ENCODE measurements at regions not wholly inside any gene's neighbourhood (a gene's known extent, or its start where the extent isn't known, plus 50 kb on each side); places are given as distances from the start of the nearest gene placed in this dataset.

DNA sequence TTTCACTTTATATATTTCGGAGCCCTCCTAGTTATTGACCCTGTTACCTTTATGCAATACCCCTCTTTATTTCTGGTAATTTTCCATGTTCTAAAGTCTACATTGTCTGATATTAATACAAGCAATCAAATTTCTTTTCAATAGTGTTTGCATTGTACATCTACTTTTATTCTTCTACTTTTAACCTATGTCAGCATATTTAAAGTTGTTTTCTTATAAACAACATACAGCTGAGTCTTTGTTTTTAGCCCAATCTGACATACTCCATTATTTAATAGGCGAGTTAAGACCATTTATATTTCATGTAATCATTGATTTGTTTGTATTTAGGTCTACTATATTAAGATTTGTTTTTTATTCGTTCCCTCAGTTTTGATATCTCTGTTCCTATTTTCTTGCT, 108.5 kb upstream of the SPACA7 start:
- DNase-seq (ENCODE audit: low read depth, low spot score) (no peak), FAIRE-seq (no peak)
- no peak for TF ChIP-seq JUN (IDR thresholded peaks at IDR 0.05; ENCODE audit: borderline replicate concordance, insufficient read depth, insufficient read length, low read depth)
- TF ChIP-seq POLR2A (IDR thresholded peaks at IDR 0.05; ENCODE audit: low read depth, low read length): no peak
- TF ChIP-seq, protein P1, sequence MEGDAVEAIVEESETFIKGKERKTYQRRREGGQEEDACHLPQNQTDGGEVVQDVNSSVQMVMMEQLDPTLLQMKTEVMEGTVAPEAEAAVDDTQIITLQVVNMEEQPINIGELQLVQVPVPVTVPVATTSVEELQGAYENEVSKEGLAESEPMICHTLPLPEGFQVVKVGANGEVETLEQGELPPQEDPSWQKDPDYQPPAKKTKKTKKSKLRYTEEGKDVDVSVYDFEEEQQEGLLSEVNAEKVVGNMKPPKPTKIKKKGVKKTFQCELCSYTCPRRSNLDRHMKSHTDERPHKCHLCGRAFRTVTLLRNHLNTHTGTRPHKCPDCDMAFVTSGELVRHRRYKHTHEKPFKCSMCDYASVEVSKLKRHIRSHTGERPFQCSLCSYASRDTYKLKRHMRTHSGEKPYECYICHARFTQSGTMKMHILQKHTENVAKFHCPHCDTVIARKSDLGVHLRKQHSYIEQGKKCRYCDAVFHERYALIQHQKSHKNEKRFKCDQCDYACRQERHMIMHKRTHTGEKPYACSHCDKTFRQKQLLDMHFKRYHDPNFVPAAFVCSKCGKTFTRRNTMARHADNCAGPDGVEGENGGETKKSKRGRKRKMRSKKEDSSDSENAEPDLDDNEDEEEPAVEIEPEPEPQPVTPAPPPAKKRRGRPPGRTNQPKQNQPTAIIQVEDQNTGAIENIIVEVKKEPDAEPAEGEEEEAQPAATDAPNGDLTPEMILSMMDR (IDR thresholded peaks at IDR 0.05; ENCODE audit: extremely low read depth in 1 of 2, insufficient read depth in 1 of 2, low read depth in 1 of 2, low read length in 2 of 2): no peak
- TF ChIP-seq MYC (IDR thresholded peaks at IDR 0.05; ENCODE audit: low read depth, low read length): no peak
- TF ChIP-seq, protein P2, sequence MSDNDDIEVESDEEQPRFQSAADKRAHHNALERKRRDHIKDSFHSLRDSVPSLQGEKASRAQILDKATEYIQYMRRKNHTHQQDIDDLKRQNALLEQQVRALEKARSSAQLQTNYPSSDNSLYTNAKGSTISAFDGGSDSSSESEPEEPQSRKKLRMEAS (IDR thresholded peaks at IDR 0.05; ENCODE audit: insufficient read depth, insufficient read length): no peak
- no peak for TF ChIP-seq GATA2 (IDR thresholded peaks at IDR 0.05; ENCODE audit: insufficient read depth, insufficient read length, low read depth, low read length)
- no peak for TF ChIP-seq FOS (IDR thresholded peaks at IDR 0.05; ENCODE audit: borderline replicate concordance, insufficient read depth, low read length)
- dilution Hi-C loops (cut with MboI; ENCODE audit: extremely low pct_ligation_motif_present, low sequenced_read_pairs): no loop called here
- no peak overlapping the region for H2AFZ ChIP-seq (ENCODE audit: low read depth, low read length)
- H3K4me1 ChIP-seq (ENCODE audit: control insufficient read depth, extremely low read depth, insufficient read depth, low read length): no peaks in the 10 kb centered on the region
- no peak overlapping the region for H3K27ac ChIP-seq (ENCODE audit: insufficient read depth, low read depth, low read length)
- H3K9me3 ChIP-seq (replicated peaks; ENCODE audit: control insufficient read depth, insufficient read depth, low read length): peaks cover 4% of the 10 kb centered on the region
- H3K9ac ChIP-seq (replicated peaks; ENCODE audit: extremely low read depth, insufficient read depth, low read length): no peak overlapping the region
- no peak overlapping the region for H3K4me3 ChIP-seq (replicated peaks in 1 of 3; ENCODE audit: insufficient read depth in 1 of 3, low read depth in 1 of 3, low read length in 3 of 3)
- no peaks in the 10 kb centered on the region for H4K20me1 ChIP-seq (replicated peaks; ENCODE audit: control insufficient read depth, extremely low read depth, insufficient read depth, low read length)
- no peaks in the 10 kb centered on the region for H3K9me1 ChIP-seq (replicated peaks; ENCODE audit: control insufficient read depth, extremely low read depth, insufficient read depth, low read length)
- BruUV-seq (replicated peaks): no TSS peak
- no peak overlapping the region for H3K4me2 ChIP-seq (ENCODE audit: insufficient read depth, low read length)
- ChIA-PET POLR2A (no interaction called here), CTCF (no interaction called here)
- no peaks in the 10 kb centered on the region for H3K36me3 ChIP-seq (ENCODE audit: control insufficient read depth in 2 of 2, extremely low read depth in 1 of 2, insufficient read depth in 2 of 2, low read length in 2 of 2)
- H3K79me2 ChIP-seq (ENCODE audit: control insufficient read depth, insufficient read depth, low read length): no peaks in the 10 kb centered on the region
- H3K27me3 ChIP-seq (ENCODE audit: control insufficient read depth in 2 of 2, insufficient read depth in 2 of 2, low read length in 2 of 2): no peaks in the 10 kb centered on the region
- intact Hi-C loops (cut with micrococcal nuclease): no loop called here

DNA sequence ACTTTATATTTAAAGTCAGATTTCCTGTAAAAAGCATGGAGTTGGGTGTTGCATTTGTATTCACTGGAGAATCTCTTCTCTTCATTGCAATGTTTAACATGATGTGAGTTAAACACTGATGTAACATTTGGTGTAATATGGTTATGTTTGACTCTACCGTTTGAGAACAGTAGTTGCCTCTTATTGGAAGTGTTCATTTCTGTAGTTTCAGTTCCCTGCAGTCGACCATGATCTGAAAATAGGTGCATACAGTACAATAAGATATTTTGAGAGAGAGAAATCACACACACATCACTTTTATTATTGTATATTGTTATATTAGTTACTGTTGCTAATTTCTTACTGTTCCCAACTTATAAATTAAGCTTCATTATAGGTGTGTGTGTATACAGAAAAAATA, 105.2 kb upstream of the SPACA7 start:
- H4K20me1 ChIP-seq (replicated peaks; ENCODE audit: control insufficient read depth, extremely low read depth, insufficient read depth, low read length): no peaks in the 10 kb centered on the region
- no peak overlapping the region for H2AFZ ChIP-seq (ENCODE audit: low read depth, low read length)
- H3K9me1 ChIP-seq (replicated peaks; ENCODE audit: control insufficient read depth, extremely low read depth, insufficient read depth, low read length): no peaks in the 10 kb centered on the region
- dilution Hi-C loops (cut with MboI; ENCODE audit: extremely low pct_ligation_motif_present, low sequenced_read_pairs): no loop called here
- DNase-seq (ENCODE audit: low read depth, low spot score) (no peak), FAIRE-seq (no peak)
- H3K36me3 ChIP-seq (ENCODE audit: control insufficient read depth in 2 of 2, extremely low read depth in 1 of 2, insufficient read depth in 2 of 2, low read length in 2 of 2): no peaks in the 10 kb centered on the region
- no peak overlapping the region for H3K27ac ChIP-seq (ENCODE audit: insufficient read depth, low read depth, low read length)
- BruUV-seq (replicated peaks): no TSS peak
- no peak overlapping the region for H3K9ac ChIP-seq (replicated peaks; ENCODE audit: extremely low read depth, insufficient read depth, low read length)
- TF ChIP-seq, protein P1 (IDR thresholded peaks at IDR 0.05; ENCODE audit: extremely low read depth in 1 of 2, insufficient read depth in 1 of 2, low read depth in 1 of 2, low read length in 2 of 2): no peak
- TF ChIP-seq JUN (IDR thresholded peaks at IDR 0.05; ENCODE audit: borderline replicate concordance, insufficient read depth, insufficient read length, low read depth) (no peak), EZH2 (IDR thresholded peaks at IDR 0.05; ENCODE audit: borderline replicate concordance, low read depth, low read length, severe bottlenecking) (no peak), POLR2AphosphoS5 (IDR thresholded peaks at IDR 0.05; ENCODE audit: insufficient read depth, low read depth, low read length) (no peak), GATA2 (IDR thresholded peaks at IDR 0.05; ENCODE audit: insufficient read depth, insufficient read length, low read depth, low read length) (no peak), FOS (IDR thresholded peaks at IDR 0.05; ENCODE audit: borderline replicate concordance, insufficient read depth, low read length) (no peak), MYC (IDR thresholded peaks at IDR 0.05; ENCODE audit: low read depth, low read length) (no peak)
- TF ChIP-seq, protein P2 (IDR thresholded peaks at IDR 0.05; ENCODE audit: insufficient read depth, insufficient read length): no peak
- H3K27me3 ChIP-seq (ENCODE audit: control insufficient read depth in 2 of 2, insufficient read depth in 2 of 2, low read length in 2 of 2): no peaks in the 10 kb centered on the region
- no peak overlapping the region for H3K4me3 ChIP-seq (replicated peaks in 1 of 3; ENCODE audit: insufficient read depth in 1 of 3, low read depth in 1 of 3, low read length in 3 of 3)
- H3K4me2 ChIP-seq (ENCODE audit: insufficient read depth, low read length): no peak overlapping the region
- ChIA-PET CTCF (no interaction called here), POLR2A (no interaction called here)
- intact Hi-C loops (cut with micrococcal nuclease): no loop called here
- no peaks in the 10 kb centered on the region for H3K4me1 ChIP-seq (ENCODE audit: control insufficient read depth, extremely low read depth, insufficient read depth, low read length)
- peaks cover 2% of the 10 kb centered on the region for H3K9me3 ChIP-seq (replicated peaks; ENCODE audit: control insufficient read depth, insufficient read depth, low read length)
- no peaks in the 10 kb centered on the region for H3K79me2 ChIP-seq (ENCODE audit: control insufficient read depth, insufficient read depth, low read length)
